Coronary artery (tissue), 2 donors: ENCODE measurements at regions not wholly inside any gene's neighbourhood (a gene's known extent, or its start where the extent isn't known, plus 50 kb on each side); places are given as distances from the start of the nearest gene placed in this dataset.

Experiments used
- DNase-seq: peaks from one replicate; pipeline ENCODE4 v3.0.0-alpha.2; 2017; ENCODE audit warnings: low spot score
- H3K27ac ChIP-seq, 2 donors: fragments of 200-600 bp; sonication (generic); one replicate each; pipeline ENCODE4 v1.5.1; 2016 to 2019
- H3K4me3 ChIP-seq: fragments of 200-600 bp; sonication (generic); 2 replicates; pipeline ENCODE4 v1.5.1; 2016; ENCODE audit warnings: mild to moderate bottlenecking, moderate library complexity
- CTCF ChIP-seq: fragments of 200-600 bp; sonication (generic); IDR thresholded peaks from one replicate; pipeline ENCODE4 v1.5.1; 2019; ENCODE audit warnings: antibody characterized with exemption

- Histone ChIP-seq H3K4me3 (no peak overlapping the region), H3K27ac (no peak overlapping the region)
- no peak for TF ChIP-seq CTCF
- no peak for DNase-seq
Measured at GRCh38 chr6:166877906-166878305, 78.4 kb downstream of the RNASET2 start.

DNA sequence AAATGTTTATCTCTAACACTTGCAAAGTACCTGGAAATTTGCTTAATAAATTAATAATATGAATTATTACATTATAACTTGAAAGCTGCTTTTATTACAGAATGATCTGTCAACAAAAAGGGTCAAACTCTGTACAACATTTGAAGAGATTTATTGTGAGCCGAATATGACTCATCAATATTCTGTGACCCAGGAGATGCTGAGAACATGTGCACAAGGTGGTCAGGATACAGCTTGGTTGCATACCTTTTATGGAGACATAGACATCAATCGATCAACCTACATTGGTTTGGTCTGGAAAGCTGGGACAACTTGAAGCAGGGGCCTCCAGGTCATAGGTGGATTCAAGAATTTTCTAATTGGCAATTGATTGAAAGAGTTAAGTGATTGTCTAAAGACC, 79.0 kb downstream of the RNASET2 start:
- H3K27ac ChIP-seq: no peak overlapping the region
- DNase-seq: no peak
- H3K4me3 ChIP-seq: no peak overlapping the region
- TF ChIP-seq CTCF: no peak

- TF ChIP-seq CTCF: no peak
- H3K4me3 ChIP-seq: no peak overlapping the region
- no peak for DNase-seq
- no peak overlapping the region for H3K27ac ChIP-seq
Measured at GRCh38 chr6:166872531-166873009, 83.8 kb downstream of the RNASET2 start.

DNA sequence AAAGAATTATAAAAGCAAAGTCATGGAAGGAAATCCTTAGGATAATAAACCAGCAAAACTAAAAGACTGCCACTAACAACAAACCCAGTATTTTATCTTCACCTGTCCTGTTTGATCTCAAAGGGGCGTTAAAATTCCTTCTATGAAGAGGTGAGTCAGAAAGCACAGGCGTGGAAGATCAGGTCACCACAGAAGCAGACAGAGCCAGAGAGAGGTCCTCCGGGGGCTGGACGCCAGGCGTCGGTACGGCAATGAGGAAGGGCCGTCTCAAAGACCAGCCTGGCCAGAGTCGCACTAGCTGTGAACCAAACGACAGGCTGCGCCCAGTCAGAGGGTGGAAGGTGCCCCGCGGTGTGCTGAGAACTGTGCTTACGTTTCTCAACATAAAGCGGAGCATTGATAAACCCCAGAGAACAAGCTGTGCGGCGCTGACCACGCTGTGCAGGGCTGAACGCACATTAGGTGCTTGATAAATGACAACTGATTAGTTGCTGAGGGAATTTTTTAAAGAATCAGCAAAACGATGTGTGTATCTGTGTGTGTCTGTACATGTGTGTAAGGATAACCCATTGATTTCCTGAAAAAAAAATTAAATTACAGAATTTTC, 85.6 kb downstream of the RNASET2 start:
- no peak overlapping the region for H3K27ac ChIP-seq
- DNase-seq: no peak
- TF ChIP-seq CTCF: no peak
- H3K4me3 ChIP-seq: no peak overlapping the region

- Histone ChIP-seq H3K4me3 (no peak overlapping the region), H3K27ac (no peak overlapping the region)
- TF ChIP-seq CTCF: no peak
- no peak for DNase-seq
Measured at GRCh38 chr6:166866839-166867637, 89.3 kb downstream of the RNASET2 start.

GRCh38 chr6:166864333-166864732, 92.0 kb downstream of the RNASET2 start:
- no peak for TF ChIP-seq CTCF
- Histone ChIP-seq H3K27ac (no peak overlapping the region), H3K4me3 (no peak overlapping the region)
- no peak for DNase-seq
